ENCODE measurements at regions not wholly inside any gene's neighbourhood (a gene's known extent, or its start where the extent isn't known, plus 50 kb on each side); places are given as distances from the start of the nearest gene placed in this dataset.

- DNase-seq = no peak
- Histone ChIP-seq H3K9me3 (no peaks in the 10 kb centered on the region), H3K27ac (no peak overlapping the region), H3K36me3 (no peaks in the 10 kb centered on the region), H3K4me3 (no peak overlapping the region), H3K4me1 (peaks cover 0 to 34% (median 17%) of the 10 kb centered on the region in 4 donors), H3K27me3 (no peaks in the 10 kb centered on the region)
- TF ChIP-seq CTCF (IDR thresholded peaks at IDR 0.05) = no peak
- no peak for TF ChIP-seq POLR2A (IDR thresholded peaks at IDR 0.05)
- TF ChIP-seq POLR2AphosphoS5 (IDR thresholded peaks at IDR 0.05) = no peak
- no peak for TF ChIP-seq EP300 (IDR thresholded peaks at IDR 0.05)
- 92 to 99% (median 96%) methylated on average over 2 of the region's 2 CpGs for WGBS, 5 donors
- intact Hi-C loops (cut with DNase I; ENCODE audit: low total_unique reads) = no loop called here
Observed at GRCh38 chr14:71485833-71486232, 446.4 kb upstream of the RGS6 start.

DNA sequence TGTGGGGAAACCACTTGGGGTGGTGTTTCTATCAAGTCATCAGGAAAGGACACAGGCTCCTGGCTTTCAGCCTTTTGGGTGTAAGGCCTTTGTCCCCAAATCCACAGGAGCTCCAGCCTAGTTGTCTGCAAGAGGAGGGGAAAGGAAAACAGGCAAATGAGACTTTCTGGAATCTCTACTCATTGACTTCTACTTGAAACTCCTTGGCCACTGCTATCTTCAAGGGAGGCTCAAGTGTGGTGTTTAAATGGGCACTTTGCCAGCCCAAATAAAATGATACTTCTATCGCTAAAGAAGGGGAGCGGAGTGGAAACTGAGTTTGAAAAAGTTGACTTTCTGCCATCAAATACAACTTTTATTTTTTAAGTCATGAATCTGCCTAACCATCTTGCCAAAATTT, 445.9 kb upstream of the RGS6 start:
- Histone ChIP-seq H3K4me3 (no peak overlapping the region), H3K27ac (no peak overlapping the region), H3K9me3 (no peaks in the 10 kb centered on the region), H3K27me3 (no peaks in the 10 kb centered on the region), H3K36me3 (no peaks in the 10 kb centered on the region), H3K4me1 (peaks cover 0 to 36% (median 17%) of the 10 kb centered on the region in 4 donors)
- no peak for TF ChIP-seq CTCF (IDR thresholded peaks at IDR 0.05)
- TF ChIP-seq EP300 (IDR thresholded peaks at IDR 0.05) = no peak
- TF ChIP-seq POLR2A (IDR thresholded peaks at IDR 0.05) = no peak
- TF ChIP-seq POLR2AphosphoS5 (IDR thresholded peaks at IDR 0.05) = no peak
- DNase-seq = no peak
- 41 to 71% (median 60%) methylated on average over 2 of the region's 2 CpGs for WGBS, 5 donors
- intact Hi-C loops (cut with DNase I; ENCODE audit: low total_unique reads) = no loop called here

DNA sequence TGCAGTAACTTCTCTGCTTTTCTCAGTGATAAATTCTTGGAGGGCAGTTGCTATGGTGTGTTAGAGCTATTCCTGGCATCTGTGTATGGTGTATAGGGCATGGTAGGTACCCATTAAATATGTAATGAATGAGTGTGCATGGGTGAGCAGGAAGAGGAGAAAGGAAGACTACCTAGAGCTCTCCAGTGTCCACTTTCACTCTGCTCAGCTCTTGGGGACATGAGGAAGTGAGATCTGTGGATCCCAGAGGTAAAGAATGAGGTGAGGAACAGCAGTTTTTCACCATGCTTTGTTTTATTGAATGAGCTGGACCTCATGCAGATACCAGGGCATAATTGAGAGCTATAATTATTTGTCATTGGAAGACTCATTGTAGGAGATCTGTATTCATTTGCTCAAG, 444.8 kb upstream of the RGS6 start:
- no peaks in the 10 kb centered on the region for H3K27me3 ChIP-seq
- intact Hi-C loops (cut with DNase I; ENCODE audit: low total_unique reads) = no loop called here
- H3K4me3 ChIP-seq = no peak overlapping the region
- no peaks in the 10 kb centered on the region for H3K9me3 ChIP-seq
- no peak for DNase-seq
- no peak for TF ChIP-seq CTCF (IDR thresholded peaks at IDR 0.05)
- TF ChIP-seq POLR2AphosphoS5 (IDR thresholded peaks at IDR 0.05) = no peak
- TF ChIP-seq EP300 (IDR thresholded peaks at IDR 0.05) = no peak
- no peak for TF ChIP-seq POLR2A (IDR thresholded peaks at IDR 0.05)
- no peak overlapping the region for H3K27ac ChIP-seq
- H3K4me1 ChIP-seq = peaks cover 0 to 48% (median 18%) of the 10 kb centered on the region in 4 donors
- H3K36me3 ChIP-seq = no peaks in the 10 kb centered on the region

DNA sequence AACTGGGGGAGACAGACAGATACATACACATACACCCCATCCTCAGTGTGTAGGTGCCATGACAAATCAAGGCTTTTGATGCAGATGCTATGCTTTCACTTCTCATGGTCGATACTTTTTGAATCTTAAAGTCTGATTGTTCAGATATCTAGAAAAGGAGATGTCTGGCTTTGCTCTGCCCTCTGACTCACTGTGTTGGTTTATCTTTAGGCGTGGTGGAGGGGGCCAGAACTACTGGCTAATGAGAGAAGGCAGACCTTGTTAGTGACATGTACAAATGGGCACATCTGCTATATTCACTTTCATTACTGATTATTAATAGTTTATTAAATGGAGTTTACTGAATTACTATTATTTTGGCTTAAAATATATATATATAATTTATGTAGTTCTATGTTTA, 444.3 kb upstream of the RGS6 start:
- Histone ChIP-seq H3K27ac (no peak overlapping the region), H3K27me3 (no peaks in the 10 kb centered on the region), H3K36me3 (no peaks in the 10 kb centered on the region), H3K4me1 (peaks cover 0 to 52% (median 18%) of the 10 kb centered on the region in 4 donors), H3K9me3 (no peaks in the 10 kb centered on the region), H3K4me3 (no peak overlapping the region)
- no peak for TF ChIP-seq POLR2A (IDR thresholded peaks at IDR 0.05)
- no peak for TF ChIP-seq CTCF (IDR thresholded peaks at IDR 0.05)
- TF ChIP-seq POLR2AphosphoS5 (IDR thresholded peaks at IDR 0.05) = no peak
- TF ChIP-seq EP300 (IDR thresholded peaks at IDR 0.05) = no peak
- DNase-seq = no peak
- WGBS, 5 donors = 61 to 76% (median 70%) methylated on average over 2 of the region's 2 CpGs
- intact Hi-C loops (cut with DNase I; ENCODE audit: low total_unique reads) = no loop called here

All from stomach (tissue), 8 donors.